ENCODE measurements at regions not wholly inside any gene's neighbourhood (a gene's known extent, or its start where the extent isn't known, plus 50 kb on each side); places are given as distances from the start of the nearest gene placed in this dataset.

DNA sequence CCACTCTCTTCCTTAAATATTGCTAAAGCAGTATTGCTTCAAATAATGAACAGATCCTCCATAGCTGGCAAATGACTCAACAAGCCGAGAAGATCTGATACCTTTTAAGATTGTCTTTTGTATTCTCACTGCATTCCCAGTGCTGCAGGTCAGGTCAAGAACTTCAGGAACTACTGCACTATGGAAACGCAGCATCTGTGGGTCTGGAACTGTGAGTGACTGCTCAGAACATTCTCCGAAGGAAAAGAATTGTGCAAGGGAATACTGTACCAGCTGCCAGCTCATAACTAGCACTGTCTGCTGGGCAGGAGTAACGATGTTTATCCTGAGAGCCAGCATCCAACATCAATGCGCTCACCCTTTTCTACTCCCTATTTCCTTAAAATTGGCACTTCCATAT lies 348.0 kb upstream of the SOX5 start:
- no peak for DNase-seq
- H3K27ac ChIP-seq, result no peak overlapping the region
- H3K27me3 ChIP-seq (replicated peaks in 1 of 7), result no peaks in the 10 kb centered on the region
- intact Hi-C loops (cut with DNase I; ENCODE audit: low total_unique reads), result no loop called here
- no peak for TF ChIP-seq POLR2A (IDR thresholded peaks at IDR 0.05)
- TF ChIP-seq POLR2AphosphoS5 (IDR thresholded peaks at IDR 0.05), result no peak
- TF ChIP-seq CTCF (IDR thresholded peaks at IDR 0.05 in 8 of 11, conservative IDR thresholded peaks at IDR 0.05 in 3 of 11), result no peak
- no peaks in the 10 kb centered on the region for H3K9me3 ChIP-seq
- no peaks in the 10 kb centered on the region for H3K4me1 ChIP-seq
- no peak overlapping the region for H3K4me3 ChIP-seq
- WGBS, 5 donors, result 83 to 92% (median 90%) methylated on average over 5 of the region's 5 CpGs
- no peaks in the 10 kb centered on the region for H3K36me3 ChIP-seq

GRCh38 chr12:24293549-24293948 lies 344.1 kb upstream of the SOX5 start:
- Histone ChIP-seq H3K27me3 (replicated peaks in 1 of 7) (no peaks in the 10 kb centered on the region), H3K36me3 (no peaks in the 10 kb centered on the region), H3K4me3 (no peak overlapping the region), H3K9me3 (no peaks in the 10 kb centered on the region), H3K4me1 (no peaks in the 10 kb centered on the region), H3K27ac (no peak overlapping the region)
- TF ChIP-seq POLR2A (IDR thresholded peaks at IDR 0.05) (no peak), POLR2AphosphoS5 (IDR thresholded peaks at IDR 0.05) (no peak), CTCF (IDR thresholded peaks at IDR 0.05 in 8 of 11, conservative IDR thresholded peaks at IDR 0.05 in 3 of 11) (no peak)
- 83 to 98% (median 88%) methylated on average over 1 of the region's 1 CpG for WGBS, 5 donors
- intact Hi-C loops (cut with DNase I; ENCODE audit: low total_unique reads), result no loop called here
- no peak for DNase-seq

DNA sequence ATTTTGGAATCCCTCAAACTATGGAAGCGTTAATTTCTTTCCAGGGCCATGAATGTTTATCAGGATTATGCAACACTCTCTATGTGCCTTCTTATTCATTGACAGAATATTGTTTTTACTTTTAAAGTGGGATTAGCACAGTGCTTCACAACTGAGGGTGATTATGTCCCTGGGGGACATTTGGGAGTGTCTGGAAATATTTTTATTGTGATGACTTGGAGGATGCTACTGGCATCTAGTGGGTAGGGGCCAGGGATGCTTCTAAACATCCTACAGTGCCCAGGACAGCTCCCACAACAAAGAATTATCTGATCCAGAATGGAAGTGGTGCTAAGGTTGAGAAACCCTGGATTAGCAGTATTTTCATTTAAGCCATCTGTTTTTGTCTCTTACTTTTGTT lies 338.5 kb upstream of the SOX5 start:
- H3K9me3 ChIP-seq, result no peaks in the 10 kb centered on the region
- H3K4me3 ChIP-seq, result no peak overlapping the region
- WGBS, 5 donors, result 86 to 97% (median 92%) methylated on average over 1 of the region's 1 CpG
- H3K27me3 ChIP-seq (replicated peaks in 1 of 7), result no peaks in the 10 kb centered on the region
- intact Hi-C loops (cut with DNase I; ENCODE audit: low total_unique reads), result no loop called here
- H3K27ac ChIP-seq, result no peak overlapping the region
- DNase-seq, result no peak
- no peaks in the 10 kb centered on the region for H3K4me1 ChIP-seq
- TF ChIP-seq CTCF (IDR thresholded peaks at IDR 0.05 in 8 of 11, conservative IDR thresholded peaks at IDR 0.05 in 3 of 11) (no peak), POLR2AphosphoS5 (IDR thresholded peaks at IDR 0.05) (no peak), POLR2A (IDR thresholded peaks at IDR 0.05) (no peak)
- no peaks in the 10 kb centered on the region for H3K36me3 ChIP-seq

DNA sequence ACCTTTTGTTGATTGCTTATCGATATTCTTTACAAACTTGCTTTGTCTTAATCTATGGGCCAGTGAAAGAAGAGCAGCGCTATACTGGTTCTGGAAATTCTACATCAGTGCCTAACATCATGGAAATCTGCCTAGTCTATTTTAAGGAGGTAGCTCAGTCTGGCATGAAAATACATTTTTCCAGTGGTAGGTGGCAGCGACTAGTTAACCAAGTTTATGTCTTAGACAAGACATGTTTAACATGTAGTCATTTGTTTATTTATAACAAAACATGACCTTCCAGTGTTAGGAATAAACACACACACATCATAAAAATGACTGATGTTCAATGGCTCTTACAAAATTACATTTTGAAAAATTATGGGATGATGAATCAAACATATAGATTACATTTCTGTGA lies 336.0 kb upstream of the SOX5 start:
- Histone ChIP-seq H3K4me1 (no peaks in the 10 kb centered on the region), H3K27me3 (replicated peaks in 1 of 7) (no peaks in the 10 kb centered on the region), H3K36me3 (no peaks in the 10 kb centered on the region), H3K9me3 (no peaks in the 10 kb centered on the region), H3K4me3 (no peak overlapping the region), H3K27ac (no peak overlapping the region)
- intact Hi-C loops (cut with DNase I; ENCODE audit: low total_unique reads), result no loop called here
- no peak for DNase-seq
- TF ChIP-seq CTCF (IDR thresholded peaks at IDR 0.05 in 8 of 11, conservative IDR thresholded peaks at IDR 0.05 in 3 of 11) (no peak), POLR2AphosphoS5 (IDR thresholded peaks at IDR 0.05) (no peak)
- 86 to 97% (median 93%) methylated on average over 3 of the region's 3 CpGs for WGBS, 5 donors

All from spleen (tissue), 11 donors.